H1 (cell line): ENCODE measurements at regions not wholly inside any gene's neighbourhood (a gene's known extent, or its start where the extent isn't known, plus 50 kb on each side); places are given as distances from the start of the nearest gene placed in this dataset.

Source experiments
- TBP ChIP-seq: IDR thresholded peaks from 2 replicates; pipeline ENCODE4 v1.6.1; 2011; ENCODE audit warnings: low read depth, low read length, improper control_type of control experiment
- TCF12 ChIP-seq: IDR thresholded peaks from 2 replicates; pipeline ENCODE4 v1.6.1; 2011; ENCODE audit warnings: low read depth, mild to moderate bottlenecking, low read length
- TF ChIP-seq, protein P1 (sequence below): fragments of 300-600 bp; sonication (generic); IDR thresholded peaks from 2 replicates; pipeline ENCODE4 v1.7.1; 2012; ENCODE audit warnings: low read length, moderate library complexity, mild to moderate bottlenecking, inconsistent platforms; ENCODE audit not compliant: insufficient replicate concordance
- TF ChIP-seq, protein P2 (sequence below): IDR thresholded peaks from 2 replicates; pipeline ENCODE4 v1.6.1; 2012; ENCODE audit warnings: inconsistent platforms
- TF ChIP-seq, protein P3 (sequence below): IDR thresholded peaks from 2 replicates; pipeline ENCODE4 v1.6.1; 2012; ENCODE audit warnings: inconsistent platforms

DNA sequence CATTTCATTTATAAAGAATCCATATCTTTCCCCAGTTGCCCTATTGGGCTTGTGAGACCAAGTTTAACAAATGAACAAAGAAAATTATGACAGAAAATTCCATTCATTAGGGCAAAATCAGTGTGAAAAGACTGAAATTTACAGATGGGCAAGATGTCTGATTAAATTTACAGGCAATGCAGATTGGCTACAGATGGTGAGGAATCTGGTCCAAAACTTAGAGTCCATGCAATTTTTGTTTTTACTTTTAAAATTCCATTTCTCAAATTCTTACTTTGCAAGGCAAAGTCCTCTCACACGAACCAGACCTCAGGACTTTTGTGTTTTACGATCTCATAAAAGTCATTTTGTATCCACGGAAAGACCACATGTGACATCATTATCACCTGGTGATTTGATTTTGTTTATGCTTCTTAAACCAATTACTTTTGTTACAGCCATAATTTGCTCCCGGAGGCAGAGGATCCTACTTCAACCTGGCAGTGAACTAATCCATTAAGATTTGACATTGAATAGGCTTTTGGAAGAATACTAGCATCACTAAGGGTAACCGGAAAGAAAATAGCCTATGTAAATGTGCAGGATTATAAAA, 843.7 kb upstream of the CHORDC1 start (continued):
- TF ChIP-seq, protein P1, sequence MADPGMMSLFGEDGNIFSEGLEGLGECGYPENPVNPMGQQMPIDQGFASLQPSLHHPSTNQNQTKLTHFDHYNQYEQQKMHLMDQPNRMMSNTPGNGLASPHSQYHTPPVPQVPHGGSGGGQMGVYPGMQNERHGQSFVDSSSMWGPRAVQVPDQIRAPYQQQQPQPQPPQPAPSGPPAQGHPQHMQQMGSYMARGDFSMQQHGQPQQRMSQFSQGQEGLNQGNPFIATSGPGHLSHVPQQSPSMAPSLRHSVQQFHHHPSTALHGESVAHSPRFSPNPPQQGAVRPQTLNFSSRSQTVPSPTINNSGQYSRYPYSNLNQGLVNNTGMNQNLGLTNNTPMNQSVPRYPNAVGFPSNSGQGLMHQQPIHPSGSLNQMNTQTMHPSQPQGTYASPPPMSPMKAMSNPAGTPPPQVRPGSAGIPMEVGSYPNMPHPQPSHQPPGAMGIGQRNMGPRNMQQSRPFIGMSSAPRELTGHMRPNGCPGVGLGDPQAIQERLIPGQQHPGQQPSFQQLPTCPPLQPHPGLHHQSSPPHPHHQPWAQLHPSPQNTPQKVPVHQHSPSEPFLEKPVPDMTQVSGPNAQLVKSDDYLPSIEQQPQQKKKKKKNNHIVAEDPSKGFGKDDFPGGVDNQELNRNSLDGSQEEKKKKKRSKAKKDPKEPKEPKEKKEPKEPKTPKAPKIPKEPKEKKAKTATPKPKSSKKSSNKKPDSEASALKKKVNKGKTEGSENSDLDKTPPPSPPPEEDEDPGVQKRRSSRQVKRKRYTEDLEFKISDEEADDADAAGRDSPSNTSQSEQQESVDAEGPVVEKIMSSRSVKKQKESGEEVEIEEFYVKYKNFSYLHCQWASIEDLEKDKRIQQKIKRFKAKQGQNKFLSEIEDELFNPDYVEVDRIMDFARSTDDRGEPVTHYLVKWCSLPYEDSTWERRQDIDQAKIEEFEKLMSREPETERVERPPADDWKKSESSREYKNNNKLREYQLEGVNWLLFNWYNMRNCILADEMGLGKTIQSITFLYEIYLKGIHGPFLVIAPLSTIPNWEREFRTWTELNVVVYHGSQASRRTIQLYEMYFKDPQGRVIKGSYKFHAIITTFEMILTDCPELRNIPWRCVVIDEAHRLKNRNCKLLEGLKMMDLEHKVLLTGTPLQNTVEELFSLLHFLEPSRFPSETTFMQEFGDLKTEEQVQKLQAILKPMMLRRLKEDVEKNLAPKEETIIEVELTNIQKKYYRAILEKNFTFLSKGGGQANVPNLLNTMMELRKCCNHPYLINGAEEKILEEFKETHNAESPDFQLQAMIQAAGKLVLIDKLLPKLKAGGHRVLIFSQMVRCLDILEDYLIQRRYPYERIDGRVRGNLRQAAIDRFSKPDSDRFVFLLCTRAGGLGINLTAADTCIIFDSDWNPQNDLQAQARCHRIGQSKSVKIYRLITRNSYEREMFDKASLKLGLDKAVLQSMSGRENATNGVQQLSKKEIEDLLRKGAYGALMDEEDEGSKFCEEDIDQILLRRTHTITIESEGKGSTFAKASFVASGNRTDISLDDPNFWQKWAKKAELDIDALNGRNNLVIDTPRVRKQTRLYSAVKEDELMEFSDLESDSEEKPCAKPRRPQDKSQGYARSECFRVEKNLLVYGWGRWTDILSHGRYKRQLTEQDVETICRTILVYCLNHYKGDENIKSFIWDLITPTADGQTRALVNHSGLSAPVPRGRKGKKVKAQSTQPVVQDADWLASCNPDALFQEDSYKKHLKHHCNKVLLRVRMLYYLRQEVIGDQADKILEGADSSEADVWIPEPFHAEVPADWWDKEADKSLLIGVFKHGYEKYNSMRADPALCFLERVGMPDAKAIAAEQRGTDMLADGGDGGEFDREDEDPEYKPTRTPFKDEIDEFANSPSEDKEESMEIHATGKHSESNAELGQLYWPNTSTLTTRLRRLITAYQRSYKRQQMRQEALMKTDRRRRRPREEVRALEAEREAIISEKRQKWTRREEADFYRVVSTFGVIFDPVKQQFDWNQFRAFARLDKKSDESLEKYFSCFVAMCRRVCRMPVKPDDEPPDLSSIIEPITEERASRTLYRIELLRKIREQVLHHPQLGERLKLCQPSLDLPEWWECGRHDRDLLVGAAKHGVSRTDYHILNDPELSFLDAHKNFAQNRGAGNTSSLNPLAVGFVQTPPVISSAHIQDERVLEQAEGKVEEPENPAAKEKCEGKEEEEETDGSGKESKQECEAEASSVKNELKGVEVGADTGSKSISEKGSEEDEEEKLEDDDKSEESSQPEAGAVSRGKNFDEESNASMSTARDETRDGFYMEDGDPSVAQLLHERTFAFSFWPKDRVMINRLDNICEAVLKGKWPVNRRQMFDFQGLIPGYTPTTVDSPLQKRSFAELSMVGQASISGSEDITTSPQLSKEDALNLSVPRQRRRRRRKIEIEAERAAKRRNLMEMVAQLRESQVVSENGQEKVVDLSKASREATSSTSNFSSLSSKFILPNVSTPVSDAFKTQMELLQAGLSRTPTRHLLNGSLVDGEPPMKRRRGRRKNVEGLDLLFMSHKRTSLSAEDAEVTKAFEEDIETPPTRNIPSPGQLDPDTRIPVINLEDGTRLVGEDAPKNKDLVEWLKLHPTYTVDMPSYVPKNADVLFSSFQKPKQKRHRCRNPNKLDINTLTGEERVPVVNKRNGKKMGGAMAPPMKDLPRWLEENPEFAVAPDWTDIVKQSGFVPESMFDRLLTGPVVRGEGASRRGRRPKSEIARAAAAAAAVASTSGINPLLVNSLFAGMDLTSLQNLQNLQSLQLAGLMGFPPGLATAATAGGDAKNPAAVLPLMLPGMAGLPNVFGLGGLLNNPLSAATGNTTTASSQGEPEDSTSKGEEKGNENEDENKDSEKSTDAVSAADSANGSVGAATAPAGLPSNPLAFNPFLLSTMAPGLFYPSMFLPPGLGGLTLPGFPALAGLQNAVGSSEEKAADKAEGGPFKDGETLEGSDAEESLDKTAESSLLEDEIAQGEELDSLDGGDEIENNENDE, result no peak
- TF ChIP-seq TBP (no peak), TCF12 (no peak)
- TF ChIP-seq, protein P2, sequence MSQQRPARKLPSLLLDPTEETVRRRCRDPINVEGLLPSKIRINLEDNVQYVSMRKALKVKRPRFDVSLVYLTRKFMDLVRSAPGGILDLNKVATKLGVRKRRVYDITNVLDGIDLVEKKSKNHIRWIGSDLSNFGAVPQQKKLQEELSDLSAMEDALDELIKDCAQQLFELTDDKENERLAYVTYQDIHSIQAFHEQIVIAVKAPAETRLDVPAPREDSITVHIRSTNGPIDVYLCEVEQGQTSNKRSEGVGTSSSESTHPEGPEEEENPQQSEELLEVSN, result no peak
- TF ChIP-seq, protein P3, sequence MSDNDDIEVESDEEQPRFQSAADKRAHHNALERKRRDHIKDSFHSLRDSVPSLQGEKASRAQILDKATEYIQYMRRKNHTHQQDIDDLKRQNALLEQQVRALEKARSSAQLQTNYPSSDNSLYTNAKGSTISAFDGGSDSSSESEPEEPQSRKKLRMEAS, result no peak
- TF ChIP-seq, all 59 proteins: peak for 0
